Thymus (tissue), 11 donors: ENCODE measurements at regions not wholly inside any gene's neighbourhood (a gene's known extent, or its start where the extent isn't known, plus 50 kb on each side); places are given as distances from the start of the nearest gene placed in this dataset.
"Not testable (repeated sequence)": the region's sequence is repeated elsewhere in the genome, so short reads cannot be mapped to it uniquely, and the experiment has no call there.

Experiments
- DNase-seq, 9 donors: peaks; one replicate each; pipeline ENCODE4 v3.0.0-alpha.2; 2013; ENCODE audit warnings: low spot score in 9 of 9, low read depth in 6 of 9, missing footprints in 1 of 9
- H3K27ac ChIP-seq, 2 donors: one replicate each; pipeline ENCODE4 v1.5.1; 2013; ENCODE audit warnings: control low read depth in 1 of 2, low read depth in 1 of 2, low read length in 1 of 2, mild to moderate bottlenecking in 1 of 2, moderate library complexity in 1 of 2
- H3K27me3 ChIP-seq, 2 donors: one replicate each; pipeline ENCODE4 v1.5.1; 2013; ENCODE audit warnings: low read length in 1 of 2; ENCODE audit not compliant: control insufficient read depth in 2 of 2, insufficient read depth in 1 of 2
- H3K36me3 ChIP-seq, 2 donors: one replicate each; pipeline ENCODE4 v1.5.1; 2013; ENCODE audit warnings: low read length in 1 of 2, mild to moderate bottlenecking in 1 of 2, moderate library complexity in 1 of 2; ENCODE audit not compliant: control insufficient read depth in 2 of 2, insufficient read depth in 2 of 2
- H3K4me1 ChIP-seq, 2 donors: one replicate each; pipeline ENCODE4 v1.5.1; 2013; ENCODE audit warnings: low read length in 2 of 2; ENCODE audit not compliant: control insufficient read depth in 2 of 2, insufficient read depth in 2 of 2
- H3K4me3 ChIP-seq, 2 donors: one replicate each; pipeline ENCODE4 v1.5.1; 2013; ENCODE audit warnings: low read length in 2 of 2, control low read depth in 1 of 2, mild to moderate bottlenecking in 1 of 2
- H3K9me3 ChIP-seq, 2 donors: one replicate each; pipeline ENCODE4 v1.5.1; 2013; ENCODE audit warnings: low read length in 1 of 2, mild to moderate bottlenecking in 1 of 2; ENCODE audit not compliant: control insufficient read depth in 2 of 2, insufficient read depth in 1 of 2
- WGBS: extraction: QIAGEN DNeasy Blood & Tissue Kit; methylation state at CpG from one replicate; pipeline ENCODE4 v1.1.7; 2013; 5-methylcytosine and 5-hydroxymethylcytosine counted together
- donor health status: healthy.

GRCh38 chr15:20608179-20608578 is 66.6 kb upstream of the GOLGA6L6 start:
- not testable (repeated sequence) for H3K36me3 ChIP-seq, H3K9me3 ChIP-seq, DNase-seq, H3K27me3 ChIP-seq, H3K4me1 ChIP-seq, H3K27ac ChIP-seq, H3K4me3 ChIP-seq
- 91% methylated on average over 5 of the region's 9 CpGs for WGBS

GRCh38 chr15:20597245-20597644 is 55.6 kb upstream of the GOLGA6L6 start:
- not testable (repeated sequence) for DNase-seq, H3K4me1 ChIP-seq
- WGBS = 61% methylated on average over 2 of the region's 3 CpGs

GRCh38 chr15:20594219-20594618 is 52.6 kb upstream of the GOLGA6L6 start:
- not testable (repeated sequence) for H3K9me3 ChIP-seq, H3K36me3 ChIP-seq, H3K27me3 ChIP-seq, DNase-seq, H3K4me3 ChIP-seq, H3K27ac ChIP-seq, H3K4me1 ChIP-seq
- 95% methylated on average over 3 of the region's 5 CpGs for WGBS

More at GRCh38 chr15:20597245-20597644, 55.6 kb upstream of the GOLGA6L6 start:
- H3K9me3 ChIP-seq, H3K27ac ChIP-seq, H3K4me3 ChIP-seq, H3K27me3 ChIP-seq, H3K36me3 ChIP-seq: not testable (repeated sequence)

GRCh38 chr15:20591936-20592335 is 50.3 kb upstream of the GOLGA6L6 start:
- not testable (repeated sequence) for DNase-seq, H3K9me3 ChIP-seq
- WGBS = 97% methylated on average over 5 of the region's 6 CpGs

More at GRCh38 chr15:20591936-20592335, 50.3 kb upstream of the GOLGA6L6 start:
- H3K4me1 ChIP-seq, H3K4me3 ChIP-seq, H3K36me3 ChIP-seq, H3K27ac ChIP-seq, H3K27me3 ChIP-seq: not testable (repeated sequence)
